ENCODE measurements at regions not wholly inside any gene's neighbourhood (a gene's known extent, or its start where the extent isn't known, plus 50 kb on each side); places are given as distances from the start of the nearest gene placed in this dataset.

GRCh38 chr20:53811577-53811976 lies 217.9 kb upstream of the ZNF217 start:
- no peak for TF ChIP-seq EP300 (IDR thresholded peaks at IDR 0.05)
- TF ChIP-seq CTCF (IDR thresholded peaks at IDR 0.05): no peak
- TF ChIP-seq POLR2A (IDR thresholded peaks at IDR 0.05): no peak
